ENCODE measurements at regions not wholly inside any gene's neighbourhood (a gene's known extent, or its start where the extent isn't known, plus 50 kb on each side); places are given as distances from the start of the nearest gene placed in this dataset.

GRCh38 chr3:64381367-64381766 lies 156.1 kb upstream of the PRICKLE2 start:
- Histone ChIP-seq H3K4me3 (ENCODE audit: low read length) (no peak overlapping the region), H3K36me3 (ENCODE audit: insufficient read depth, low read length) (no peaks in the 10 kb centered on the region), H4K20me1 (ENCODE audit: insufficient read depth, low read depth, low read length) (no peaks in the 10 kb centered on the region), H3K9me3 (ENCODE audit: low read length) (no peaks in the 10 kb centered on the region), H3K27ac (ENCODE audit: low read length) (no peak overlapping the region), H3K9ac (ENCODE audit: low read length) (no peak overlapping the region), H3K27me3 (ENCODE audit: low read length) (no peaks in the 10 kb centered on the region), H3K79me2 (ENCODE audit: low read length) (no peaks in the 10 kb centered on the region), H3K4me2 (ENCODE audit: low read depth, low read length, poor library complexity, severe bottlenecking) (no peak overlapping the region), H3K4me1 (ENCODE audit: low read length) (no peaks in the 10 kb centered on the region), H2AFZ (ENCODE audit: low read length) (no peak overlapping the region), H3K9me2 (replicated peaks; ENCODE audit: insufficient read depth, low read length) (no peaks in the 10 kb centered on the region)
- DNase-seq = no peak

- Histone ChIP-seq H3K4me2 (ENCODE audit: low read depth, low read length, poor library complexity, severe bottlenecking) (no peak overlapping the region), H3K4me1 (ENCODE audit: low read length) (no peaks in the 10 kb centered on the region), H3K4me3 (ENCODE audit: low read length) (no peak overlapping the region), H3K27ac (ENCODE audit: low read length) (no peak overlapping the region), H3K9me3 (ENCODE audit: low read length) (no peaks in the 10 kb centered on the region), H3K9ac (ENCODE audit: low read length) (no peak overlapping the region), H2AFZ (ENCODE audit: low read length) (no peak overlapping the region), H3K79me2 (ENCODE audit: low read length) (no peaks in the 10 kb centered on the region), H4K20me1 (ENCODE audit: insufficient read depth, low read depth, low read length) (no peaks in the 10 kb centered on the region), H3K27me3 (ENCODE audit: low read length) (no peaks in the 10 kb centered on the region), H3K36me3 (ENCODE audit: insufficient read depth, low read length) (no peaks in the 10 kb centered on the region), H3K9me2 (replicated peaks; ENCODE audit: insufficient read depth, low read length) (no peaks in the 10 kb centered on the region)
- DNase-seq = no peak
Measured at GRCh38 chr3:64380546-64380945, 155.3 kb upstream of the PRICKLE2 start.

- Histone ChIP-seq H3K4me2 (ENCODE audit: low read depth, low read length, poor library complexity, severe bottlenecking) (no peak overlapping the region), H3K4me3 (ENCODE audit: low read length) (no peak overlapping the region), H3K27me3 (ENCODE audit: low read length) (no peaks in the 10 kb centered on the region), H3K9me2 (replicated peaks; ENCODE audit: insufficient read depth, low read length) (no peaks in the 10 kb centered on the region), H2AFZ (ENCODE audit: low read length) (no peak overlapping the region), H3K27ac (ENCODE audit: low read length) (no peak overlapping the region), H3K36me3 (ENCODE audit: insufficient read depth, low read length) (no peaks in the 10 kb centered on the region), H4K20me1 (ENCODE audit: insufficient read depth, low read depth, low read length) (no peaks in the 10 kb centered on the region), H3K4me1 (ENCODE audit: low read length) (no peaks in the 10 kb centered on the region), H3K79me2 (ENCODE audit: low read length) (no peaks in the 10 kb centered on the region), H3K9me3 (ENCODE audit: low read length) (no peaks in the 10 kb centered on the region), H3K9ac (ENCODE audit: low read length) (no peak overlapping the region)
- no peak for DNase-seq
Measured at GRCh38 chr3:64379221-64379620, 154.0 kb upstream of the PRICKLE2 start.

- H3K27ac ChIP-seq (ENCODE audit: low read length) = no peak overlapping the region
Measured at GRCh38 chr3:64377942-64378341, 152.7 kb upstream of the PRICKLE2 start.

GRCh38 chr3:64375737-64376136 lies 150.5 kb upstream of the PRICKLE2 start:
- no peak overlapping the region for H3K4me3 ChIP-seq (ENCODE audit: low read length)
- no peak for DNase-seq
- no peaks in the 10 kb centered on the region for H3K79me2 ChIP-seq (ENCODE audit: low read length)
- H3K9ac ChIP-seq (ENCODE audit: low read length) = no peak overlapping the region
- no peak overlapping the region for H3K4me2 ChIP-seq (ENCODE audit: low read depth, low read length, poor library complexity, severe bottlenecking)
- H3K36me3 ChIP-seq (ENCODE audit: insufficient read depth, low read length) = no peaks in the 10 kb centered on the region
- no peaks in the 10 kb centered on the region for H3K27me3 ChIP-seq (ENCODE audit: low read length)
- no peaks in the 10 kb centered on the region for H3K9me2 ChIP-seq (replicated peaks; ENCODE audit: insufficient read depth, low read length)
- H4K20me1 ChIP-seq (ENCODE audit: insufficient read depth, low read depth, low read length) = no peaks in the 10 kb centered on the region
- no peaks in the 10 kb centered on the region for H3K4me1 ChIP-seq (ENCODE audit: low read length)
- H2AFZ ChIP-seq (ENCODE audit: low read length) = no peak overlapping the region
- H3K9me3 ChIP-seq (ENCODE audit: low read length) = no peaks in the 10 kb centered on the region
- no peak overlapping the region for H3K27ac ChIP-seq (ENCODE audit: low read length)

More at GRCh38 chr3:64377942-64378341, 152.7 kb upstream of the PRICKLE2 start:
- H3K9me3 ChIP-seq (ENCODE audit: low read length) = no peaks in the 10 kb centered on the region
- H3K4me3 ChIP-seq (ENCODE audit: low read length) = no peak overlapping the region
- H3K9me2 ChIP-seq (replicated peaks; ENCODE audit: insufficient read depth, low read length) = no peaks in the 10 kb centered on the region
- H3K4me1 ChIP-seq (ENCODE audit: low read length) = no peaks in the 10 kb centered on the region
- H3K9ac ChIP-seq (ENCODE audit: low read length) = no peak overlapping the region
- H2AFZ ChIP-seq (ENCODE audit: low read length) = no peak overlapping the region
- H3K4me2 ChIP-seq (ENCODE audit: low read depth, low read length, poor library complexity, severe bottlenecking) = no peak overlapping the region
- H4K20me1 ChIP-seq (ENCODE audit: insufficient read depth, low read depth, low read length) = no peaks in the 10 kb centered on the region
- no peaks in the 10 kb centered on the region for H3K79me2 ChIP-seq (ENCODE audit: low read length)
- no peaks in the 10 kb centered on the region for H3K36me3 ChIP-seq (ENCODE audit: insufficient read depth, low read length)
- no peak for DNase-seq
- H3K27me3 ChIP-seq (ENCODE audit: low read length) = no peaks in the 10 kb centered on the region

GRCh38 chr3:64369390-64369789 lies 144.1 kb upstream of the PRICKLE2 start:
- Histone ChIP-seq H4K20me1 (ENCODE audit: insufficient read depth, low read depth, low read length) (no peaks in the 10 kb centered on the region), H3K9me3 (ENCODE audit: low read length) (no peaks in the 10 kb centered on the region), H3K9ac (ENCODE audit: low read length) (no peak overlapping the region), H3K36me3 (ENCODE audit: insufficient read depth, low read length) (no peaks in the 10 kb centered on the region), H3K79me2 (ENCODE audit: low read length) (no peaks in the 10 kb centered on the region), H3K27ac (ENCODE audit: low read length) (no peak overlapping the region), H3K4me1 (ENCODE audit: low read length) (no peaks in the 10 kb centered on the region), H3K4me3 (ENCODE audit: low read length) (no peak overlapping the region), H3K9me2 (replicated peaks; ENCODE audit: insufficient read depth, low read length) (no peaks in the 10 kb centered on the region), H3K27me3 (ENCODE audit: low read length) (no peaks in the 10 kb centered on the region), H2AFZ (ENCODE audit: low read length) (no peak overlapping the region), H3K4me2 (ENCODE audit: low read depth, low read length, poor library complexity, severe bottlenecking) (no peak overlapping the region)
- no peak for DNase-seq

GRCh38 chr3:64368257-64369020 lies 143.2 kb upstream of the PRICKLE2 start:
- Histone ChIP-seq H3K79me2 (ENCODE audit: low read length) (no peaks in the 10 kb centered on the region), H3K4me1 (ENCODE audit: low read length) (no peaks in the 10 kb centered on the region), H3K4me2 (ENCODE audit: low read depth, low read length, poor library complexity, severe bottlenecking) (no peak overlapping the region), H3K27ac (ENCODE audit: low read length) (no peak overlapping the region), H3K36me3 (ENCODE audit: insufficient read depth, low read length) (no peaks in the 10 kb centered on the region), H4K20me1 (ENCODE audit: insufficient read depth, low read depth, low read length) (no peaks in the 10 kb centered on the region), H2AFZ (ENCODE audit: low read length) (no peak overlapping the region), H3K27me3 (ENCODE audit: low read length) (no peaks in the 10 kb centered on the region), H3K9ac (ENCODE audit: low read length) (no peak overlapping the region), H3K9me3 (ENCODE audit: low read length) (no peaks in the 10 kb centered on the region), H3K9me2 (replicated peaks; ENCODE audit: insufficient read depth, low read length) (no peaks in the 10 kb centered on the region), H3K4me3 (ENCODE audit: low read length) (no peak overlapping the region)
- DNase-seq = no peak

- no peaks in the 10 kb centered on the region for H3K36me3 ChIP-seq (ENCODE audit: insufficient read depth, low read length)
- H3K9me3 ChIP-seq (ENCODE audit: low read length) = no peaks in the 10 kb centered on the region
- H3K27me3 ChIP-seq (ENCODE audit: low read length) = no peaks in the 10 kb centered on the region
- no peaks in the 10 kb centered on the region for H3K79me2 ChIP-seq (ENCODE audit: low read length)
- H3K27ac ChIP-seq (ENCODE audit: low read length) = no peak overlapping the region
- DNase-seq = no peak
- H3K4me2 ChIP-seq (ENCODE audit: low read depth, low read length, poor library complexity, severe bottlenecking) = no peak overlapping the region
- H3K4me3 ChIP-seq (ENCODE audit: low read length) = no peak overlapping the region
- no peaks in the 10 kb centered on the region for H3K9me2 ChIP-seq (replicated peaks; ENCODE audit: insufficient read depth, low read length)
- no peak overlapping the region for H3K9ac ChIP-seq (ENCODE audit: low read length)
- no peaks in the 10 kb centered on the region for H3K4me1 ChIP-seq (ENCODE audit: low read length)
- no peak overlapping the region for H2AFZ ChIP-seq (ENCODE audit: low read length)
- H4K20me1 ChIP-seq (ENCODE audit: insufficient read depth, low read depth, low read length) = no peaks in the 10 kb centered on the region
Measured at GRCh38 chr3:64365877-64366276, 140.6 kb upstream of the PRICKLE2 start.

Measured in Karpas-422 (cell line).